ENCODE measurements at regions not wholly inside any gene's neighbourhood (a gene's known extent, or its start where the extent isn't known, plus 50 kb on each side); places are given as distances from the start of the nearest gene placed in this dataset.

DNA sequence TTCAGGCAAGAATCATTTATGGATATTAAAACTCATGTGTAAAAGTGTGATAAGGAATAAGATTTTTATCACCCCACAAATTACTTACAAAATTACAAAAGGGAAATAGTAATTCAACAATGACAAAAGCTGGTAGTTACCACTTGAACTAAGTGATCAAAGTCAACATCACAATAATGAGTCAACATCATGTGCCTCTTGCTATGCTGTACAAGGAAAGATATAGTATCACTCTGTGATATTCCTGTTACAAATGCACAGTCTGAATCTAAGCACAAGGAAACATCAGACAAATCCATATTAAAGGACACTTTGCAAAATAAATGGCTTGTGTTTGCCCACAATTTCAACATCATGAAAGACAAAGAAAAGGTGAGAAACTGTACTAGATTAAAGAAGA lies 90.5 kb upstream of the PLCL2 start:
- Histone ChIP-seq H3K36me3 (ENCODE audit: control insufficient read depth, insufficient read depth, low read length) (no peaks in the 10 kb centered on the region), H3K9me3 (ENCODE audit: control insufficient read depth, low read length) (peaks cover 8% of the 10 kb centered on the region), H3K9ac (ENCODE audit: extremely low read depth, low read length, poor library complexity, severe bottlenecking) (no peak overlapping the region), H3K4me1 (ENCODE audit: control insufficient read depth, insufficient read depth, low read length) (peaks cover 19% of the 10 kb centered on the region), H3K27me3 (ENCODE audit: control insufficient read depth, insufficient read depth, low read length, poor library complexity, severe bottlenecking) (no peaks in the 10 kb centered on the region), H3K4me3 (ENCODE audit: low read length) (no peak overlapping the region), H3K27ac (ENCODE audit: low read depth, low read length) (no peak overlapping the region)
- H3K36me3 Mint-ChIP-seq (ENCODE audit: low read depth) = no peaks in the 10 kb centered on the region
- peaks cover 42% of the 10 kb centered on the region for H3K4me1 Mint-ChIP-seq
- no peak for DNase-seq
- H3K27me3 Mint-ChIP-seq (ENCODE audit: insufficient read depth) = no peaks in the 10 kb centered on the region
- TF ChIP-seq, protein P1, sequence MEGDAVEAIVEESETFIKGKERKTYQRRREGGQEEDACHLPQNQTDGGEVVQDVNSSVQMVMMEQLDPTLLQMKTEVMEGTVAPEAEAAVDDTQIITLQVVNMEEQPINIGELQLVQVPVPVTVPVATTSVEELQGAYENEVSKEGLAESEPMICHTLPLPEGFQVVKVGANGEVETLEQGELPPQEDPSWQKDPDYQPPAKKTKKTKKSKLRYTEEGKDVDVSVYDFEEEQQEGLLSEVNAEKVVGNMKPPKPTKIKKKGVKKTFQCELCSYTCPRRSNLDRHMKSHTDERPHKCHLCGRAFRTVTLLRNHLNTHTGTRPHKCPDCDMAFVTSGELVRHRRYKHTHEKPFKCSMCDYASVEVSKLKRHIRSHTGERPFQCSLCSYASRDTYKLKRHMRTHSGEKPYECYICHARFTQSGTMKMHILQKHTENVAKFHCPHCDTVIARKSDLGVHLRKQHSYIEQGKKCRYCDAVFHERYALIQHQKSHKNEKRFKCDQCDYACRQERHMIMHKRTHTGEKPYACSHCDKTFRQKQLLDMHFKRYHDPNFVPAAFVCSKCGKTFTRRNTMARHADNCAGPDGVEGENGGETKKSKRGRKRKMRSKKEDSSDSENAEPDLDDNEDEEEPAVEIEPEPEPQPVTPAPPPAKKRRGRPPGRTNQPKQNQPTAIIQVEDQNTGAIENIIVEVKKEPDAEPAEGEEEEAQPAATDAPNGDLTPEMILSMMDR (conservative IDR thresholded peaks at IDR 0.05) = no peak
- peaks cover 6% of the 10 kb centered on the region for H3K9me3 Mint-ChIP-seq
- no peak overlapping the region for H3K27ac Mint-ChIP-seq
- H3K4me3 Mint-ChIP-seq = no peak overlapping the region

DNA sequence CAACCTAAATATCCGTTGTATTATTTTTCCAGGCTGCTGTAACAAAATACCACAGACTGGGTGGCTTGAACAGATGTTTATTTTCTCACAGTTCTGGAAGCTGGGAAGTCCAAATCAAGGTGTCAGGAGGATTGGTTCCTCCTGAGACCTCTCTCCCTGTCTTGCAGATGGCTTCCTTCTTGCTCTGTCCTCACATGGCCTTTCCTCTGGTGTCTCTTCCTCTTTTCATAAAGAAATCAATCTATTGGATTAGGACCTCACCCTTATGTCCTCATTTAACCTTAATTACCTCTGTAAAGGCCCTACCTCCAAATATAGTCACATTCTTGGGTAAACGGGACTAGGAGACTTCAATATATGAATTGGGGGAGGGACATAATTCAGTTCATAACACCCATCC lies 89.2 kb upstream of the PLCL2 start:
- DNase-seq = no peak
- 84 to 86% methylated on average over 1 to 2 of the region's 2 CpGs for WGBS, 2 experiments (ENCODE audit: insufficient coverage in 1 of 2, insufficient read length in 1 of 2)
- H3K4me3 Mint-ChIP-seq = no peak overlapping the region
- H3K4me1 Mint-ChIP-seq = peaks cover 35% of the 10 kb centered on the region
- H3K9ac ChIP-seq (ENCODE audit: extremely low read depth, low read length, poor library complexity, severe bottlenecking) = no peak overlapping the region
- no peak overlapping the region for H3K27ac Mint-ChIP-seq
- H3K27ac ChIP-seq (ENCODE audit: low read depth, low read length) = no peak overlapping the region
- no peak overlapping the region for H3K4me3 ChIP-seq (ENCODE audit: low read length)
- H3K27me3 ChIP-seq (ENCODE audit: control insufficient read depth, insufficient read depth, low read length, poor library complexity, severe bottlenecking) = no peaks in the 10 kb centered on the region
- no peaks in the 10 kb centered on the region for H3K36me3 Mint-ChIP-seq (ENCODE audit: low read depth)
- TF ChIP-seq, protein P1 (conservative IDR thresholded peaks at IDR 0.05) = no peak
- no peaks in the 10 kb centered on the region for H3K27me3 Mint-ChIP-seq (ENCODE audit: insufficient read depth)
- peaks cover 7% of the 10 kb centered on the region for H3K4me1 ChIP-seq (ENCODE audit: control insufficient read depth, insufficient read depth, low read length)
- H3K36me3 ChIP-seq (ENCODE audit: control insufficient read depth, insufficient read depth, low read length) = no peaks in the 10 kb centered on the region
- peaks cover 10% of the 10 kb centered on the region for H3K9me3 ChIP-seq (ENCODE audit: control insufficient read depth, low read length)
- H3K9me3 Mint-ChIP-seq = peaks cover 8% of the 10 kb centered on the region

DNA sequence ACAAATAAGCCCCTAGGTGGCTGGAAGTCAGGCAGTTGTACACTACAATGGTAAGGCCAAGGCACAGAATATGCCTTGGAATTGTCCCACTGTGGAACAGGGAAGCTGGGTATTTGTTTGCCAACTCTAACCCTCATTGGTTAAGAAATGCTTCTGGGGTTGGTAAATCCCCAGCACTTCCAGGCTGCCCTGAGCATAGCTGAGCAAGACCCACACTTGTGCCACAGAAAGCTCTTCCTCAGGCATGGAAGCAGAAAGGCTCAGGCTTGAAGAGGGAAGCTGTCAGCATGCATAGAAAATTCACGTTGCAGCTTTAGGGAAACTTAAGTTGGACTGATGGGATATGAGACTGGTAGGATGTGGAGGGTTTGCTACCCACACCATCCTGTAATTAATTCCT lies 86.9 kb upstream of the PLCL2 start:
- H3K4me1 ChIP-seq (ENCODE audit: control insufficient read depth, insufficient read depth, low read length) = peaks cover 9% of the 10 kb centered on the region
- Mint-ChIP-seq H3K27ac (no peak overlapping the region), H3K27me3 (ENCODE audit: insufficient read depth) (no peaks in the 10 kb centered on the region), H3K9me3 (peaks cover 8% of the 10 kb centered on the region), H3K4me3 (no peak overlapping the region), H3K4me1 (peaks cover 31% of the 10 kb centered on the region), H3K36me3 (ENCODE audit: low read depth) (no peaks in the 10 kb centered on the region)
- no peak overlapping the region for H3K9ac ChIP-seq (ENCODE audit: extremely low read depth, low read length, poor library complexity, severe bottlenecking)
- no peak for DNase-seq
- no peak overlapping the region for H3K4me3 ChIP-seq (ENCODE audit: low read length)
- peaks cover 10% of the 10 kb centered on the region for H3K9me3 ChIP-seq (ENCODE audit: control insufficient read depth, low read length)
- H3K27ac ChIP-seq (ENCODE audit: low read depth, low read length) = no peak overlapping the region
- TF ChIP-seq, protein P1 (conservative IDR thresholded peaks at IDR 0.05) = no peak
- H3K36me3 ChIP-seq (ENCODE audit: control insufficient read depth, insufficient read depth, low read length) = no peaks in the 10 kb centered on the region
- WGBS, 2 experiments (ENCODE audit: insufficient coverage in 1 of 2, insufficient read length in 1 of 2) = 100% methylated on average over 1 of the region's 1 CpG; no CpG with 5 or more reads in 1 of the 2 experiments
- no peaks in the 10 kb centered on the region for H3K27me3 ChIP-seq (ENCODE audit: control insufficient read depth, insufficient read depth, low read length, poor library complexity, severe bottlenecking)
